GM12878 (cell line): ENCODE measurements at regions not wholly inside any gene's neighbourhood (a gene's known extent, or its start where the extent isn't known, plus 50 kb on each side); places are given as distances from the start of the nearest gene placed in this dataset.
"Not testable (repeated sequence)": the region's sequence is repeated elsewhere in the genome, so short reads cannot be mapped to it uniquely, and the experiment has no call there.

Experiments used
- ATAC-seq: fragments of 200-7000 bp; cut with Tn5 transposase; 3 replicates; pipeline ENCODE4 v1.9.1; 2020; ENCODE audit warnings: mild to moderate bottlenecking, moderate library complexity
- BruUV-seq: library from RNA; stranded (reverse); fragments of 400-500 nt; replicated peaks from 2 replicates; lab custom pipeline; 2021; lab: Mats Ljungman, UMichigan
- CTCF ChIA-PET: fragments of 300-600 bp; sonication (Branson Sonifier 250); formaldehyde crosslinking; extraction: SDS; loops from one replicate; lab custom pipeline; 2021; ENCODE audit warnings: inconsistent platforms; lab: Yijun Ruan, JAX
- POLR2A ChIA-PET: fragments of 350-600 bp; formaldehyde crosslinking; extraction: SDS; loops from one replicate; lab custom pipeline; 2021; ENCODE audit warnings: inconsistent platforms; lab: Charles Lee
- RAD21 ChIA-PET: fragments of 300-600 bp; sonication (Branson Sonifier 250); formaldehyde crosslinking; loops from one replicate; lab custom pipeline; 2023; ENCODE audit warnings: antibody characterized with exemption; ENCODE audit not compliant: unreplicated experiment; lab: Charles Lee
- SMC1A ChIA-PET: fragments of 300-600 bp; sonication (Branson Sonifier 250); formaldehyde crosslinking; loops from one replicate; lab custom pipeline; 2023; ENCODE audit not compliant: unreplicated experiment, uncharacterized antibody; lab: Charles Lee
- DNase-seq: peaks from one replicate; pipeline ENCODE4 v3.0.0-alpha.2; 2011; ENCODE audit warnings: low read depth, low spot score
- FAIRE-seq: peaks from 3 replicates; lab custom pipeline; 2011; peaks lifted over from hg19 to GRCh38; lab: Jason Lieb, UNC
- H2AFZ ChIP-seq: 2 replicates; pipeline ENCODE4 v1.6.0; 2011; ENCODE audit warnings: low read depth, low read length, control low read depth; ENCODE audit not compliant: control insufficient read depth
- H3K27ac ChIP-seq: 2 replicates; pipeline ENCODE4 v1.5.1; 2011; ENCODE audit warnings: control low read depth; ENCODE audit not compliant: control insufficient read depth, insufficient read depth
- H3K27me3 ChIP-seq, 2 experiments: replicated peaks in 1 of 2; 2 replicates each; pipeline versions ENCODE4 v1.6.0 to v1.6.1; 2011; ENCODE audit warnings: low read length in 1 of 2; ENCODE audit not compliant: control insufficient read depth in 2 of 2, insufficient read depth in 2 of 2
- H3K36me3 ChIP-seq, 2 experiments: 2 replicates each; pipeline ENCODE4 v1.5.1; 2011; ENCODE audit warnings: low read length in 1 of 2; ENCODE audit not compliant: control insufficient read depth in 2 of 2, insufficient read depth in 2 of 2
- H3K4me1 ChIP-seq: 2 replicates; pipeline ENCODE4 v1.6.1; 2011; ENCODE audit warnings: mild to moderate bottlenecking, low read length, moderate library complexity, mixed read lengths; ENCODE audit not compliant: control insufficient read depth, insufficient read depth
- H3K4me2 ChIP-seq: 2 replicates; pipeline ENCODE4 v1.6.0; 2011; ENCODE audit warnings: control low read depth; ENCODE audit not compliant: control insufficient read depth, insufficient read depth
- H3K4me3 ChIP-seq: fragments of 200-600 bp; sonication (generic); 2 replicates; pipeline ENCODE4 v1.5.1; 2016
- H3K79me2 ChIP-seq: 2 replicates; pipeline ENCODE4 v1.6.0; 2011; ENCODE audit warnings: low read length; ENCODE audit not compliant: control insufficient read depth, insufficient read depth
- H3K9ac ChIP-seq: 2 replicates; pipeline ENCODE4 v1.8.0; 2011; ENCODE audit warnings: low read length, control low read depth, mixed read lengths; ENCODE audit not compliant: control insufficient read depth, insufficient read depth
- H3K9me3 ChIP-seq: replicated peaks from 3 replicates; pipeline ENCODE4 v1.5.1; 2011; ENCODE audit warnings: mild to moderate bottlenecking, low read length; ENCODE audit not compliant: control insufficient read depth, insufficient read depth
- H4K20me1 ChIP-seq: 2 replicates; pipeline ENCODE4 v1.6.0; 2011; ENCODE audit not compliant: control insufficient read depth, insufficient read depth
- ATF7 ChIP-seq: fragments of 450-650 bp; IDR thresholded peaks from 2 replicates; pipeline ENCODE4 v1.6.1; 2016; ENCODE audit warnings: low read depth, mild to moderate bottlenecking
- BRCA1 ChIP-seq: IDR thresholded peaks from 2 replicates; pipeline ENCODE4 v1.6.1; 2011; ENCODE audit warnings: low read depth, low read length, improper control_type of control experiment
- DPF2 ChIP-seq: fragments of 450-650 bp; IDR thresholded peaks from 2 replicates; pipeline ENCODE4 v1.6.1; 2017; ENCODE audit warnings: mild to moderate bottlenecking
- WGBS: methylation state at CpG from one replicate; pipeline ENCODE4 v1.1.6; 2016; ENCODE audit warnings: low lambda C conversion rate; ENCODE audit not compliant: insufficient replicate concordance, insufficient coverage; ENCODE audit errors: missing lambda C conversion rate; 5-methylcytosine and 5-hydroxymethylcytosine counted together
- in situ Hi-C: fragments of 300-500 bp; cut with MboI; formaldehyde crosslinking; loops from 9 replicates; pipeline ENCODE4 v1.14.3; 2018; ENCODE audit warnings: mixed read lengths
- intact Hi-C: fragments of 100-400 bp; cut with micrococcal nuclease; formaldehyde crosslinking; loops from one replicate; pipeline ENCODE4 v1.14.2; 2022; ENCODE audit not compliant: unreplicated experiment

DNA sequence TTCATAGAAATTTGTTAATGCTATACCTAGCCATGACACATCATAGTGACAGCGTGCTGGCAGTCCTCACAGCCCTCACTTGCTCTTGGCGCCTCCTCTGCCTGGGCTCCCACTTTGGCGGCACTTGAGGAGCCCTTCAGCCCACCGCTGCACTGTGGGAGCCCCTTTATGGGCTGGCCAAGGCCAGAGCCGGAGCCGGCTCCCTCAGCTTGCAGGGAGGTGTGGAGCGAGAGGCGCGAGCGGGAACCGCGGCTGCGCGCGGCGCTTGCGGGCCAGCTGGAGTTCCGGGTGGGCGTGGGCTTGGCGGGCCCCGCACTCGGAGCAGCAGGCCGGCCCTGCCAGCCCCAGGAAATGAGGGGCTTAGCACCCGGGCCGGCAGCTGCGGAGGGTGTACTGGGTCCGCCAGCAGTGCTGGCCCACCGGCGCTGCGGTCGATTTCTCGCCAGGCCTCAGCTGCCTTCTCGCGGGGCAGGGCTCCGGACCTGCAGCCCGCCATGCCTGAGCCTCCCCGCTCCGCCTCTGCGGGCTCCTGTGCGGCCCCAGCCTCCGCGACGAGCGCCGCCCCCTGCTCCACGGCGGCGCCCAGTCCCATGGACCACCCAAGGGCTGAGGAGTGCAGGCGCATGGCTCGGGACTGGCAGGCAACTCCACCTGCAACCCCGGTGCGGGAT, 515.0 kb upstream of the GALNTL6 start:
- RAD21 ChIA-PET, SMC1A ChIA-PET: not testable (repeated sequence)

DNA sequence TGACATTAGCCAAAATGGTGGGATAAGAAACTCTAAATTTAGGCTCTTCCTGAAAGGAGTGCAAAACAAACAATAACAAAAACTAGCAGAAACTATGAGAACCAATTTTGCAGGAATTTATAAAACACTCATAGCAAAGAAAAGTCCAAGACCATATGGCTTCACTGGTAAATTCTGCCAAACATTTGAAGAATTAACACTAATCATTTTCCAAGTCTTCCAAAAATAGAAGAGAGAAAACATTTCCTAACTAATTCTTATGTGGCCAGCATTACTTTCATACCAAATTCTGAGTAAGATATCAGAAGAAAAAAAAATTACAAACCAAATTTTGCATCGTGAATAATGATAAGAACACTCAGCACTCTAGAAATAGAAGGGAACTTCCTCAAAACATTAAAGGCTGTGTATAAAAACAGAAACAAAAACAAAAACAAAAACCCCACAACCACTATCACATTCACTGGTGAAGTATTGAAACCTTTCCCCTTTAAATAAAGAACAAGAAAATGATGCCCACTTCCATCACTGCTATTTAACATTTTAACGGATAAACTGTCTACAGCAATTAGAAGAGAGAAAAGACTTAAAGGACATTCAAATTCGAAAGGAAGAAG, 524.3 kb upstream of the GALNTL6 start:
- Histone ChIP-seq H2AFZ (no peak overlapping the region), H3K4me1 (no peaks in the 10 kb centered on the region), H3K4me2 (no peak overlapping the region), H3K4me3 (no peak overlapping the region), H3K27me3 (no peaks in the 10 kb centered on the region), H3K9me3 (no peaks in the 10 kb centered on the region), H3K79me2 (no peaks in the 10 kb centered on the region), H3K9ac (no peak overlapping the region), H3K36me3 (no peaks in the 10 kb centered on the region), H4K20me1 (no peaks in the 10 kb centered on the region), H3K27ac (no peak overlapping the region)
- WGBS = 0% methylated on average over 3 of the region's 3 CpGs
- ChIA-PET CTCF (no interaction called here), SMC1A (no interaction called here), POLR2A (no interaction called here), RAD21 (no interaction called here)
- intact Hi-C loops = no loop called here
- FAIRE-seq = no peak
- in situ Hi-C loops = no loop called here
- DNase-seq = no peak
- peak; percentile 43; the same call in 2 of the 3 replicates for ATAC-seq
- no TSS peak for BruUV-seq
- TF ChIP-seq DPF2 (no peak), ATF7 (no peak), BRCA1 (no peak)

More for the DNA sequence above, 515.0 kb upstream of the GALNTL6 start:
- H3K4me3 ChIP-seq, FAIRE-seq, ATAC-seq, H2AFZ ChIP-seq, H3K27ac ChIP-seq, H3K79me2 ChIP-seq, H3K9me3 ChIP-seq, H4K20me1 ChIP-seq, H3K9ac ChIP-seq, CTCF ChIA-PET, H3K4me1 ChIP-seq, H3K36me3 ChIP-seq, H3K4me2 ChIP-seq, H3K27me3 ChIP-seq, in situ Hi-C loops, BruUV-seq, POLR2A ChIA-PET, intact Hi-C loops, DNase-seq: not testable (repeated sequence)
- 80% methylated on average over 44 of the region's 52 CpGs for WGBS
